ENCODE measurements at regions not wholly inside any gene's neighbourhood (a gene's known extent, or its start where the extent isn't known, plus 50 kb on each side); places are given as distances from the start of the nearest gene placed in this dataset.

DNA sequence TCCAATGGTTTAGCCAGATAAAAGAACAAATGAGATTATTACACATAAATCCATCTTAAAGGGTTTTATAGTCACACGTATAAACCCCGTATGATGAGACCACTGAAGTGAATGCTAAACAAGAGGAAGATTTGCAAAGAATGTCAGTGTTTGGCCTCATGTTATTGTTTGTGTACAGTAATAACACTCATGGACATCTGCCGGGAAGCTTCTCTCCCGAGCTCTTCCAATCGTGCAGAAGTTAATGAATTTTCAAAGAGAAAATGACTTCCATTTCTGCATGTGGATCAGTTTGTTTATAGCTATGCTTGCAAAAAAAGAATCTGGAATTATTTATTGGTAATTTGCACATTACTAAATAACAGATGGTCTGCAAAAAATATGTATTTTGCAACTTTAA lies 88.5 kb upstream of the APCDD1 start:
- DNase-seq = no peak

DNA sequence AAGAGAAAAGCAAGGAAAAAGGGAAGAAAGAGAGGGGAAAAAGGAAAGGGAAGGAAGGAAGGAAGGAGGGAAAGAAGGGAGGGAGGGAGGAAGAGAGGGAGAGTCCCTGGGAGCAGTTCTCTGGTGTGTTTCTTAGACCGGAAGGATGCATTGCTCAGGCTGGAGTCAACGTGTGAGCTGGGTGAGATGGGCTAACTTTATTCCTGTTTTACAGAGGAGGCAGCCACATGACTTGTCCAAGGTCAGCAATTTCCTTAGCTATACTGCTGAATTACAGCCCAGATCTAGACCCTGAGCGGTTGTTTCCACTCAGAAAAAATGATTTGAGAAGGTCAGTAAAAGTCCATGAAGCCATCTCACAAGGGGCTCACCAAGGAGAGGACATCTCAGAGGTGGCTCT lies 86.6 kb upstream of the APCDD1 start:
- no peak for DNase-seq

DNA sequence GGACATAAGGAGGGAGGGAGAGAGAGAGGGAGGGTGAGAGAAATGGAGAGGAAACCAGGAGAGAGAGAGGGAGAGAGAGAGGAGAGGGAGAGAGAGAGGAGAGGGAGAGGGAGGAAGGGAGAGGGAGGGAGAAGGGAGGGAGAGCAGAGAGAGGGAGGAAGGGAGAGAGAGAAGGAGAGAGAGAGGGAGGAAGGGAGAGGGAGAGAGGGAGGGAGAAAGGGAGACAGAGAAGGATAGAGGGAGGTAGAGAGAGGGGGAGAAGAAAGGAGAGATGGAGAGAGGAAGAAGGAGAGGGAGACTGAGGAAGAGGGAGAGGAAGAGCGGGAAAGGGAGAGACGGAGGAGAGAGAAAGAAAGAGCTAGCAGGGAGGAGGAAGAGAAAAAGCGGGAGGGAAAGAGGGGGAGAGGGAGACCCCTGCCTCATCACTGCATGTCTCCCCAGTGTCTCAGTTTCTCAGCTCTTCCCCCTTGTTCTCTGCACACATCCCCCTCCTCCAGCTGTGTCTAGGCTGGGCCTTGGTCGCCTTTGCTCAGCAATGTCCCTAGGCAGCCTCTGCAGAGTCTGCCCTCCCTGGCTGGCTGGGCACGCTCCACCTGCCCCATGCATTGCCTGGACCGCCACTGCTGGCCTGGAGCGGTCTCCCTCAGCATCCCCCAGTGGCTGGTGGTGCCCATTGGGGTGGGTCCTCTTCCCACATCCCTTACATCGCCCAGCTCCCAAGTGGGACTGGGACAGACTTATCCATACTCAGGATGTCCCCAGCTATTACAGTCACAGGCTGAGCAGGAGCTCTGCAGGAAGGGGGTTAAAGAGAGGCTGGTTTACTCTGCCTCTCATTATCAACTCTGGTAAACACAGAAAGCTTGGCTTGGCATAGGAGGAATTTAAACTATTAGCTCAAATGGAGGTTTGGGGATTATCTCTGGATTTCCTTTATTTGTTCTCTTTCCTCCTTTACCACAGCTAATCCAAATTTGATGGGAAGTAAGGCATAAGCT lies 85.7 kb upstream of the APCDD1 start:
- DNase-seq = no peak

DNA sequence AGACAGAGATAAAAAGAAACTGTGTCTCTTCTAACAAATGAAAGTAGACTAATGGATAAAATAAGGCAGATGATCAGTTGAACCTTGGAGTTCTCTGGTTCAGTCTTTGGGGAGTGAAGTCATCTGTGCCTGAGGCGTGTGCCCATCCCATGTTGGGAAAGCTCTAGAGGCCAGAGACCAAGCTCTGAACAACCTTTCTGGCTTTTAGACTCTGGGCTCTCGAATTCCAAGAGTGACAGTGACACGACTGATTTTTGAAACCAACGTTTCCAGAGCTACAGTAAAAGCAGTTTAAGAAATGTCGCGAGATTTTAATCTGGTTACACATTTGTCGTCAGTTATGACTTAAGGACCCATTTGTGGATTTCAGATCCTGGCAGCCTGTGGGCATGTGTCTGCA lies 83.7 kb upstream of the APCDD1 start:
- no peak for DNase-seq

DNA sequence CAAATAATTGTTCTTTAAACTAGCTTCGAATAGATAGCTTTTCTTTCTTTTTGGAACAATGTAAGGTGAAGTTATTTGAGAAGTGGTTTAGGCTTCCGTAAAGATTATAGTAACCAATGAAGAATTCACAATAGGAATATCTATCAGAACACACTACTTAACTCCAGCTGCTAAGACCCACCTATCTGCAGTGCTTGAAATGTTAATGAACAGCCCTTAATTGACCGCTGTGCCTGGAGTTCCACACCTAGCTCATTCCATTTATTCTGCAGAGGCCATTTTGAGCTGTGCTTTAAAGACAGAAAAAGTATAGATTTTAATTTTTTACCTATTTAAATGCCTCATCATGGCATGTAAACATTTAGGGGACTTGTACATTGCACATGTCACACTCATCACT lies 83.3 kb upstream of the APCDD1 start:
- no peak for DNase-seq

DNA sequence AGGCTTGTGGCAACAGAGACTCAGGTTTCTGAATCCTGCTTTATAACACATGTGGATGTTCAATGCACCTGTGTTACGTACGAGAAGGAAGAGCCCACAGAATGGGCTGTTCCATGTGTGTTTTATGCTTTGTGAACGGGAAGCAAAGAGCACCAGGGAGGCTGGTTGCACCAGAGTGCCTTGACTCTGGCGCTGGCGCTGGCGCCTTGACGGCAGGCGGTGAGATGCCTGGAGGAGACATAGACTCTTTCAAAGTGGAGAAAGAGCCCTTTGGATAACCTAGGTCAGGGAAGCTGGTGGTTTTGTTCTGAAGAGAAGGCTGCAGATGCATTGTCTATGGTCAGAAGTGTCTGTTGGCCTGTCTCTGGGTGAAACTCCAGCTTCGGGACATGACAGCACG lies 80.2 kb upstream of the APCDD1 start:
- DNase-seq = no peak

DNA sequence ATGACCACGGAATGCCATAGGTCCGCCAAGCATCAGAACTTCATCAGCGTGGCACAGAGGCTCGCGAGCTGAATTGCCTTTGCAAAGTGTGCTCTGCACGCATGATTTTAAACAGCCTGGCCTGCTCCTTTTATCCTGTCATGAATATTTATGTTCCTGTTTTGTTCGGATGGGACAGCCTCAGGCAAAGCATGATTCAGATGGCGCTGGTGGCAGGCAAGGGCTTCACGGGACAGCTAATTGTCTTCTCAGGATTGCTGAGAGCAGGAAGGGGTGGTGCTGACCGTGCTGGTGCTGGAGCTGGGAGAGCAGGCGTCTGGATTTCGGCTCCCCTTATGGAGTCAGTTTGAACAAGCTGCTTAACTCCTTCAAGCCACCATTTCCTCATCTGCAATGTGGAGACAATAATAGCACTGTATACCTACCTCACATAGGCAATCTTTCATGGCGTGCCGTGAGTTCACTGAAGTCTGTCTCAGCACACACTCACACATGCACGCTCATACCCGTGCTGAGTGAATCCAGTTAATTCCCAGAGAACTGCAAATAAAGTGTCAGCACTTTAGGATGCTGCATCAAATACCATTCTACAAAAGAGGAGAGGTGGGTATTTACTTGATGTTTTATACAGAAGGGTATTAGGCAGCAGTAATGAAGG lies 79.7 kb upstream of the APCDD1 start:
- no peak for DNase-seq

DNA sequence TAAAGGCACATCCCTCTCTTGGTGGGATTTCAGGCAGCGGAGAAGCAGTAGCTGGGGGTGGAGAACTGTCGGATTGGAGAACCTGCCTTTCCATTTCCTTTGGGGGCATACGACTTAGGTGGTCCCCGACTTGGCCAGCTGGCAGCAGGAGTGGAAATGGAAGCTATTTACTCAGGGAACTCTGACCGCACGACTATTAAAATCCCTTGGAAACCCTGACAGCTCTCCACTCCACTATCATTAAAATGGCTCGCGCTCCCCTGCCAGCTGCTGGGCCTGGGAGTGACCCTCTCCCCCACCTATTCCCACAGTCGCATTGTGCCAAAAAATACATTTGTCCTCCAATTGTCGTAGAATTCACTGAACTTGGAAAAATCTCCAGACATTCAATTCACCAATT lies 77.7 kb upstream of the APCDD1 start:
- no peak for DNase-seq

DNA sequence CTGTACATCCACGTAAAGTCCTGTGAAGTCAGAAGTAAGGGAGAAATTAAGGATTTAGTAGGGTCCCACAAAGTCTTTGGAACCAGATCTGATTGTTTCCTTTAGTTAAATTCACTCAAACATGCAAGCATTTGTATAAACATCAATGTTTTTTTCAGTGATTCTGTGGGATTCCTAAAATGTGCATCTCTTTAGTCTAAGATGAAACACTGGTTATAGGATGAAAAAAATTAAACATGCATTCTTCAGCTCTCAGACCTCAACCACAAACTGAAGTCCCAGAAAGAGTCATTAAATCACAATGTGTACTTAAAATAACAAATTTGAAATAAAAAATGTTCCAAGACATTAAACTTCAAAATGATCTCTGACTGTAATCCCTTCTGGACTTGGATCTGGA lies 76.5 kb upstream of the APCDD1 start:
- DNase-seq = no peak

DNA sequence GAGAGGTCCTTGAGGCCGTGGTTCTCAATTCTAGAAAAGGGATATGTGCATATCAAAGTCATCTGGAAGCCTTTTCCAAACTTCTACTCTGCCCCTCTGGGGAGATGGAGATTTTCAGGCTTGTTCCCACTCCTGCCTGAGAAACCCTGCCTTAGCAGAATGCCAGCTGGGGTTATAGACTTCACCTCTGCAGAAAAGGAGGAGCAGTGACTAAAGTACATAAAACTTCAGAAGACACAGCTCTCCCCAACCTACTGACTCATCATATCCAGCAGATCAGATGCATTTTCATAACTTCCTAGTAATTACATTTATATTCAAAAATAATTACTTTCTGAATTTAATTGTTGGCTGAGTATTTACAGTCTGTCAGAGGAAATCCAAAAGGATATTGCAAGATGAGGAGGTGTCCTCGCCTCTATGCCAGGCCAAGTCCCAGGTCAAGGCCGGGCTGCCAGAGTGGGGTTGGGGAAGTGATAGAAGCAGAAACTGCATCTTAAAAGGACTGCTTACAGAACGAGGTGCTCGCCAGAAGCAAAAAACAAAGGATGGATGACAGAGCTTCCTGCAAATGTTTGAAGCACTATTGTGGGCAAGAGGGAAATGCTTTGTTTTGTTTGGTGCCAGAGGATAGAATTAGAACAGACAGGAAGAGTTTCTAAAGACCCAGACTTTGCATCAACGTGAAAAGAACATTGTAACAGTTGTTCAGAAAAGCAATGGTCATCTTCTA lies 75.6 kb upstream of the APCDD1 start:
- no peak for DNase-seq

DNA sequence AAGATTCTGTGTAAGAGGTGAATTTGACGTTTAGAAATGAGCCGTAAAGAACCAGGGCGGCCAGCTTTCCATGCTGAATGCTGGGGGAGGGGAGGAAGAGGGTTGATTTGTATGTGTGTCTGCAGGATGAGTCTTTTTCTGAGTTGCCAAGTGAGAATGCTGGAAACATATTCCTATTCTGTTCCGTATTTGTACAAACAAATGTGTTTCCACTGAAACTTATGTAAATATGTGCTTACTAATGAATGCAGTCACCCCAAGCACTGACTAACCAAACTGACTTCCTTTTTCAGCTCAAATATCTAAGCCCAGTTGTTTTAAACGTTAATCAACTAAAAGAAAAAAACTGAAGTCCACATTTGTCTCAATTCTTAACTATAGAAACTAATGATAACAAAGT lies 74.9 kb upstream of the APCDD1 start:
- DNase-seq = no peak

DNA sequence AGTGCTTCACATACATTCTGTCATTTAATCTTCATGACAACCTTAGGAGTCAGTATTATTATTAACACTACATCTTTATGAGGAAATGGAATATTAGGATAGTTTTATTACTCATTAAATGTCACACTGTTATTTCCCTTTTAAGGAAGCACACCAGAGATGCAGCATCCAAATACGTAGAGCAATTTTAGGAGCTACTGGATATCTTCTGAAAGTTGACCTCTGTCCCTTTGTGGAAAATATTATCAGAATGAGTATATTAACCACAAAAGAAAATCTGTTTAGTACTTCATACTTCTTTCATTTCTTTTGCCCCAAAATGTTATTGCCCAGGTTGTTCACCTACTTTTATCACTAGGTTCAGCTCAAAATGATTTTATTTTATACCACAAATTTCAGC lies 72.9 kb upstream of the APCDD1 start:
- no peak for DNase-seq

DNA sequence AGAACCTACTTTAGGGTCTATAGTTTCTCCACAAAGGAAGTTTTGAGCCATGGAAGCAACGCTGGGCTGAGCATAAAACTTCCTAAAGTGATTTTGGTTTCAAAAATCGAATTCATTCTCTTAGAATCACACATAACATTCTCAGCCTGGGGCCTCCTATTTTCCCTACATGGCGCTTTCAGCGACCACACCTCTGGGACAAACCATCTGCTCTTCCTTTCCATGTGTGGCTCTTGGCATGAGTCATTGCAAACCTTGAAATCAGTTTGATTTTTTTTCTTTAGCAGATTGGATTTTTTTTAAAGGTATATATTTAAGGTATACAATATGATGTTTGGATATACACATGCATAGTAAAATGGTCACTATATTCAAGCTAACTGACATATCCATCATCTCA lies 72.5 kb upstream of the APCDD1 start:
- no peak for DNase-seq

DNA sequence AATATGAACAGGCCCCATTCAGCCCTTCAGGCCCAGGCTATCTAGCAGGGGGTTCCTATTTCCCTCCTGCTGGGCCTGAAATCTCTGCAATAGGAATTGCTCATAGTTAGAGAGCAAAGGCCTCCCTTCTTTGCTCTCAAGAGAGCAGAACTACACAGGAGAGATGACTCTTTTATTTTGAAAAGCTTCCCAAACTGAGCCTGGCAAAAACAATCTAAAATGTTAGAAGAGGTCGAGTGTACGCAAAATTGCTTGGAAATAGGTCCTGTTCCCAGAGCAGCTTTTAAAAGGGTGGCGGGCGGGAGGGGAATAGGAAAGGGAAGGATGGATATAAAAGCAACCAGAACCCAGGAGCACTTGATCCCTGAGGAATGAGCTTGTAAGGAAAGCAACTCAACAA lies 68.4 kb upstream of the APCDD1 start:
- DNase-seq = no peak

DNA sequence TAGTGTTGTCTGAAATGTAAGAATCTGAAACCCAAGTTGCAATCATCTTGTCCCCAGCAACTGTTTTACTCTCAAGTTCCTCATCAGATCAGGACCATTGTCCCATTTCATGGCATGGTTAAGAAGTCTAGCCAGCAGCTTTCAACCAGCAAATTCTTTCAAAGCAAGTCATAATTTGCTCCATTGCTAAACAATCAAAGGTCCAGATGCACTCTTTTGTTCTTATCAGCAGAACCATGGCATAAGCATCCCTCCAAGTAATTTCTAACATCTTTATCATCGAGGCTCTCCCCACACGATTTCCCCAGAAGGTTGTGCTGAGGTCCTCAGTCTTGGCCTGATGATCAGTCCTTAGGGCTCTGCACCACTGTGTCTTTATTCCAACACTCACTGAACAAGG lies 67.5 kb upstream of the APCDD1 start:
- DNase-seq = no peak

DNA sequence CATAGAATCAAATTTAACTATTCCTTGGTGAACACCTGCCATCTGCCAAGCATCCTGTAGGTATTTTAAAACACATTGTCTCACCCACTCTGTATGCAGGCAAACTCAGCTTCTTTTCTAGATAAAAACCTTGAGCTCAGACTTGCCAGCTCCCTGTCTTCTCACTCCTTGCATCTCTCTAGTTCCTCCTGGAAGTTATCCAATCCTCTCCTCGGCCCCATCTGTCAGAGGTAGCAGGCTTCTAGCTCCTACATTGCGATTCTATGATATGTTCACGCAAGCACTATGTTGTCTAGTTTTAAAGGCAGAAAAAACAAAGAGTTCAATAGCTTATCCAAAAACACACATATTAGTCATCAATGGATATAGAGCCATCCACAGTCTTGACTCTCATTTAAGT lies 67.0 kb upstream of the APCDD1 start:
- no peak for DNase-seq

DNA sequence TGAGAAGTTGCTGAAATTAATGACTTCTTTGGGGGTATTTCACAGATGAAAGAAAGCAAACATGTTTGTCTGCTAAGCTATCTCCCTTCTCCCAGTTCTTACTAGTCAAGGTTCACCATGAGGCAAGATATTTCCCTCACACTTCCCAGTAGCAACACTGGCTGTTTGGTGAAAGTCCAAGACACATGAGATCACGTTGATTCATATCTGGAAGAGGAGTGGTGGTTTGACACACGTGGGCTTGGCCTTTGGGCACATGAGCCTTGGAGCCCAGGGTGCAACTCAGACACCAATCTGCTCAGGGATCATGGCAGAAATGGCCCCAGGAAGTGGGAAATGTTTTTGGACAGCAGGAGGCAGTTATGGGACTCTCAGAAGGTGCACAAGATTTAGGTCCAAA lies 66.1 kb upstream of the APCDD1 start:
- DNase-seq = no peak

DNA sequence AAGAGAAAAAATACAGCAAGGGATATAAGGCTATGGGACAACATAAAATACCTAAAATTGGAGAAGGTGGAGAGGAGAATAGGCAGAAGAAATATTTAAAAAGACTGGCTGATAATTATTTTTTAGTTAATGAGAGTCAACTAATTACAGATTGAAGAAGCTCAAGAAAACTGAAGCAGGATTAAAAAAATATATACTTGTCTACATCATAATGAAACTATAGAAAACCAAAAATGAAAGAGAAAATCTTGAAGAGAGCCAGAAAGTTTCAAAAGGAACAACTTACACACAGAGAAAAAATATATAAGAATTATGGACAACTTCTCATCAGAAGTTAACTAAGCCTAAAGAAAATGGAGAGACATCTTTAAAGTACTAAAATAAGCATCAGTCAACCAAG lies 62.9 kb upstream of the APCDD1 start:
- DNase-seq = no peak

DNA sequence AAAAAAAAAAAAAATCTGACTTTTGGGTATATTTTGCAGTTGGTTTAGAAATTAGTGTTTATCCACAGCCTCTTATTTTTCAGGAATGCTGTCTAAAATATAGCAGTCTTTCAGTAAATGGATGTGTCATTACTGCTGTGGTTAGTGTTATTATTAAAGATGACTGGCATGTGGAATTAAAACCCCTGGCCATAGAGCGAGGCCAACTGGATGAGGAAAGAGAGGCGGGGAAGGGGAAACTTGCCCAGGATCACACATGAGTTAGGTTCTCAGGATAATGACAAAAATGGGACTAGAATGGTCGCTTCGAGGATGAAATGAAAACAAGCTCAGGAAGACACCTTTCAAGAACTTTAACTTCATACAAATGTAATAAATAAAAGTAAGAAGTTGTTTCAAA lies 57.4 kb upstream of the APCDD1 start:
- no peak for DNase-seq

DNA sequence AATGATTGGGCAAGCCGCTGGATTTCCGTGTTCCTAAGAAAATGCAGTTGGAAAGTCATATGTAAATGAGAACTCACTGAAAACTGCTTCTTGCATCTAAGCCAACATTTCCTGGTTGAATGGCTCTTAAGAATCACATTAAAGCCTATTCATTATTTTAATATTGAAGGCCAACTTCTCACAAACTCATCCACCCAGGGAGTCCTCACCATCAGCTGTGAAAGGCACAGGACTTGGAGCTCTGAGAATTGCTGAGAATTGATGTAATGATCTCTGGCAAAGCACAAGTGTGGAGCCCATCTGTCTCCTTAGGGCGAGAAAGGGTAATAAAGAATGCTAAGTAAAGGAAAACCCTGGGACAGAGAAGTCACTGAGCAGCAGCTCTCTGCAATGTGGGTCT lies 55.9 kb upstream of the APCDD1 start:
- DNase-seq = no peak

DNA sequence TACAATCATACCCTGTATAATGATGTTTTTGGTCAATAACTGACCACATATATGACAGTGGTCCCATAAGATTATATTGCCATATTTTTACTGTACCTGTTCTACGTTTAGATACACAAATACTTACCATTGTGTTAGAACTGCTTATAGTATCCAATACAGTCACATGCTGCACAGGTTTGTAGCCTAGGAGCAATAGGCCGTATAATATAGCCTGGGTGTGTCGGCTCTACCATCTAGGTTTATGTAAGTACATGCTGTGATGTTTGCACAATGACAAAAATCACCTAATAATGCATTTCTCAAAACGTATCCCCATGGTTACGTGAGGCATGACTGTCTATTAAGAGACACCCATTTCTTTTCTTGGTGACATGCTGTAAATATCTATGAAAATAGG lies 55.0 kb upstream of the APCDD1 start:
- DNase-seq = no peak

DNA sequence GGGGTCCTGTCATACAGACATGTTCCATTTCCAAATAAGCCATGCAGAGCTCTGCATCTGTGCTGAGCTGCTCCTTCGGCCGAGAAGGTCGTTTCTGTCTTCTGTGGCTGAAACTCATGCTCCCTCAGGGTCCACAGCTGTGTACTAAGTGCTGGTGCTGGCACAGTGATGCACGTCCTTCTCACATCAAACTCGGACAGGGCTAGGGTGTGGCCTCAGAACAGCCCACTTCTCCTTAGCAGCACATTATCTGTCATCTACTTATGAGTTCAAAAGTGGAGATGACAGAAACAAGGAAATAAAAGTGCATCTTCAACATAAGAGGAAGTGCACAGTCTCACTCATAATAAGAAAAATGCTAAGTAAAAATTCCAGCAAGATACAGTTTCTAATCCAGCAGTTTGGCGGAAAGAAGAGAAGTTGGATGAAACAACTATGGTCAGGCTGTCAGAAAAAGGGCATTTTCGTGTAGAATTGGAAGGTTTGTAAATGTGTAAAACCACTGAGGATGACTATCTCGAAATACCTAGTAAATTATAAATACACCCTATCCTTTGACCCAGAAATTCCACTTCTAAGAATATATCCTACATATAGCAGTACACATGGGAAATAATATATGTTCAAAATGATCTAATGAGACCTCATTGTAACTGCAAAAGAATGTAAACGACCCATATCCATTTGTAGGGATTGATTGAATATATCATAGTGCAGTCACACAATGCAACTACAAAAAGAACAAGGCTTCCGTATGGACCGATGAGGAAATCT lies 53.7 kb upstream of the APCDD1 start:
- DNase-seq = no peak

DNA sequence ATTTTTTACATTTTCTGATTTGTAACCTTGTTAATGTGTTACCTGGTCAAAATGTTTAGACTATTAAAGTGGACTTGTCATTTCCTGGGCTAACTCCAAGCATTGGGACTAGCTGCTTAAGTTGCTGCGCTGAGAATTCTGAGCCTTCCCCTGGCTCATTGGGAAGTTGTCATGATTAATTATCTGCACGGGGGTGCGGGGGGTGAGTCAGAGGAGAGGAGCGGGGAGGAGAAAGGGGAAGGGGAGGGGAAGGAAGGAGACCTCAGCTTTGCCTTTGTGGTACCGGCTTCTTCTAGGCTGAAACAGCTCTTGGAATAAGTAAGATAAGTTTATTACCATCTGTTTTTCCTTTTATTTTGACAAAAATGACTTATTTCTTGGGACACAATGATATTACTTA lies 52.9 kb upstream of the APCDD1 start:
- DNase-seq = no peak

All from NCI-H82 (cell line).